22Rv1 (cell line): ENCODE measurements at regions not wholly inside any gene's neighbourhood (a gene's known extent, or its start where the extent isn't known, plus 50 kb on each side); places are given as distances from the start of the nearest gene placed in this dataset.

Source experiments
- H3K27ac ChIP-seq: fragments of 450-650 bp; 2 replicates; pipeline ENCODE4 v1.5.1; 2017
- CTCF ChIP-seq: fragments of 450-650 bp; IDR thresholded peaks from 2 replicates; pipeline ENCODE4 v1.5.1; 2017; ENCODE audit warnings: mild to moderate bottlenecking
- ZFX ChIP-seq: fragments of 450-650 bp; IDR thresholded peaks from 2 replicates; pipeline ENCODE4 v1.6.1; 2017; ENCODE audit warnings: antibody characterized with exemption, borderline replicate concordance

GRCh38 chr1:186532466-186532865, 71.6 kb upstream of the PDC start:
- TF ChIP-seq CTCF, result no peak
- no peak for TF ChIP-seq ZFX
- no peak overlapping the region for H3K27ac ChIP-seq

GRCh38 chr1:186531561-186532165, 70.7 kb upstream of the PDC start:
- no peak overlapping the region for H3K27ac ChIP-seq
- TF ChIP-seq ZFX (no peak), CTCF (no peak)

GRCh38 chr1:186530109-186530508, 69.2 kb upstream of the PDC start:
- H3K27ac ChIP-seq, result no peak overlapping the region
- TF ChIP-seq CTCF, result no peak

GRCh38 chr1:186519982-186520381, 59.1 kb upstream of the PDC start:
- TF ChIP-seq CTCF, result no peak
- H3K27ac ChIP-seq, result no peak overlapping the region

- no peak overlapping the region for H3K27ac ChIP-seq
- TF ChIP-seq ZFX (no peak), CTCF (no peak)
Measured at GRCh38 chr1:186518822-186519381, 58.0 kb upstream of the PDC start.

- no peak overlapping the region for H3K27ac ChIP-seq
- no peak for TF ChIP-seq ZFX
- TF ChIP-seq CTCF, result no peak
Measured at GRCh38 chr1:186518395-186518794, 57.5 kb upstream of the PDC start.

GRCh38 chr1:186514367-186514766, 53.5 kb upstream of the PDC start:
- no peak overlapping the region for H3K27ac ChIP-seq
- no peak for TF ChIP-seq ZFX
- no peak for TF ChIP-seq CTCF
